ENCODE measurements at regions not wholly inside any gene's neighbourhood (a gene's known extent, or its start where the extent isn't known, plus 50 kb on each side); places are given as distances from the start of the nearest gene placed in this dataset.
"Not testable (repeated sequence)": the region's sequence is repeated elsewhere in the genome, so short reads cannot be mapped to it uniquely, and the experiment has no call there.

- no peak overlapping the region for H3K4me3 ChIP-seq (replicated peaks in 1 of 3)
- H3K4me1 ChIP-seq: no peaks in the 10 kb centered on the region
- no peaks in the 10 kb centered on the region for H3K36me3 ChIP-seq
- TF ChIP-seq POLR2A (IDR thresholded peaks at IDR 0.05) (no peak), CTCF (IDR thresholded peaks at IDR 0.05) (no peak)
- H3K9me3 ChIP-seq: no peaks in the 10 kb centered on the region
- no peaks in the 10 kb centered on the region for H3K27me3 ChIP-seq
- whole genome bisulfite sequencing, 2 donors: 70 to 74% methylated on average over 2 of the region's 2 CpGs
- H3K27ac ChIP-seq: no peak overlapping the region
- intact Hi-C loops (cut with DNase I): no loop called here
- DNase-seq: no peak
Measured at GRCh38 chr3:118529554-118529953, 505.1 kb downstream of the IGSF11 start.

GRCh38 chr3:118530350-118530922 lies 504.2 kb downstream of the IGSF11 start:
- Histone ChIP-seq H3K27ac (no peak overlapping the region), H3K27me3 (no peaks in the 10 kb centered on the region), H3K4me3 (replicated peaks in 1 of 3) (no peak overlapping the region), H3K9me3 (no peaks in the 10 kb centered on the region), H3K4me1 (no peaks in the 10 kb centered on the region), H3K36me3 (no peaks in the 10 kb centered on the region)
- intact Hi-C loops (cut with DNase I): no loop called here
- no peak for DNase-seq
- WGBS, 2 donors: 85 to 95% methylated on average over 4 of the region's 4 CpGs
- no peak for TF ChIP-seq CTCF (IDR thresholded peaks at IDR 0.05)
- no peak for TF ChIP-seq POLR2A (IDR thresholded peaks at IDR 0.05)

GRCh38 chr3:118530927-118531356 lies 503.7 kb downstream of the IGSF11 start:
- H3K27me3 ChIP-seq: not testable (repeated sequence)

GRCh38 chr3:118531816-118532215 lies 502.8 kb downstream of the IGSF11 start:
- H3K4me3 ChIP-seq (replicated peaks in 1 of 3): no peak overlapping the region
- intact Hi-C loops (cut with DNase I): no loop called here
- no peak overlapping the region for H3K27ac ChIP-seq
- no peaks in the 10 kb centered on the region for H3K4me1 ChIP-seq
- H3K9me3 ChIP-seq: no peaks in the 10 kb centered on the region
- no peak for DNase-seq
- no peaks in the 10 kb centered on the region for H3K36me3 ChIP-seq
- TF ChIP-seq CTCF (IDR thresholded peaks at IDR 0.05) (no peak), POLR2A (IDR thresholded peaks at IDR 0.05) (no peak)
- 18 to 46% methylated on average over 3 of the region's 3 CpGs for WGBS, 2 donors
- no peaks in the 10 kb centered on the region for H3K27me3 ChIP-seq

More at GRCh38 chr3:118530927-118531356, 503.7 kb downstream of the IGSF11 start:
- H3K4me3 ChIP-seq (replicated peaks in 1 of 3); intact Hi-C loops (cut with DNase I); DNase-seq; H3K4me1 ChIP-seq; H3K27ac ChIP-seq; H3K9me3 ChIP-seq; H3K36me3 ChIP-seq: not testable (repeated sequence)

- H3K9me3 ChIP-seq: no peaks in the 10 kb centered on the region
- intact Hi-C loops (cut with DNase I): no loop called here
- H3K27ac ChIP-seq: no peak overlapping the region
- 53 to 68% methylated on average over 1 of the region's 1 CpG for WGBS, 2 donors
- DNase-seq: no peak
- TF ChIP-seq CTCF (IDR thresholded peaks at IDR 0.05) (no peak), POLR2A (IDR thresholded peaks at IDR 0.05) (no peak)
- H3K4me1 ChIP-seq: no peaks in the 10 kb centered on the region
- no peak overlapping the region for H3K4me3 ChIP-seq (replicated peaks in 1 of 3)
- H3K36me3 ChIP-seq: no peaks in the 10 kb centered on the region
- H3K27me3 ChIP-seq: no peaks in the 10 kb centered on the region
Measured at GRCh38 chr3:118533676-118534075, 501.0 kb downstream of the IGSF11 start.

GRCh38 chr3:118534519-118534918 lies 500.1 kb downstream of the IGSF11 start:
- no peaks in the 10 kb centered on the region for H3K27me3 ChIP-seq
- no peaks in the 10 kb centered on the region for H3K36me3 ChIP-seq
- no peak for DNase-seq
- no peaks in the 10 kb centered on the region for H3K4me1 ChIP-seq
- no peaks in the 10 kb centered on the region for H3K9me3 ChIP-seq
- no peak overlapping the region for H3K27ac ChIP-seq
- H3K4me3 ChIP-seq (replicated peaks in 1 of 3): no peak overlapping the region
- 20 to 71% methylated on average over 2 of the region's 2 CpGs for WGBS, 2 donors
- intact Hi-C loops (cut with DNase I): no loop called here
- no peak for TF ChIP-seq CTCF (IDR thresholded peaks at IDR 0.05)
- no peak for TF ChIP-seq POLR2A (IDR thresholded peaks at IDR 0.05)

Data from thyroid gland (tissue), 4 donors.